ENCODE measurements at regions not wholly inside any gene's neighbourhood (a gene's known extent, or its start where the extent isn't known, plus 50 kb on each side); places are given as distances from the start of the nearest gene placed in this dataset.

GRCh38 chr11:116698080-116698479, 74.7 kb downstream of the BUD13 start:
- Histone ChIP-seq H3K27me3 (no peaks in the 10 kb centered on the region), H3K9me3 (replicated peaks in 1 of 3) (no peaks in the 10 kb centered on the region), H3K36me3 (replicated peaks in 1 of 2) (no peaks in the 10 kb centered on the region), H3K27ac (no peak overlapping the region), H3K4me3 (no peak overlapping the region), H3K4me1 (replicated peaks in 1 of 2) (no peaks in the 10 kb centered on the region)
- peak in 1 of 7 donors; percentile 11 for DNase-seq
- 71 to 100% (median 79%) methylated on average over 1 of the region's 1 CpG for WGBS, 4 donors
- intact Hi-C loops (cut with DNase I): no loop called here
- no peak for TF ChIP-seq CTCF (IDR thresholded peaks at IDR 0.05)
- TF ChIP-seq POLR2A (IDR thresholded peaks at IDR 0.05): no peak

GRCh38 chr11:116697639-116698038, 75.1 kb downstream of the BUD13 start:
- Histone ChIP-seq H3K27ac (no peak overlapping the region), H3K27me3 (no peaks in the 10 kb centered on the region), H3K4me1 (replicated peaks in 1 of 2) (no peaks in the 10 kb centered on the region), H3K36me3 (replicated peaks in 1 of 2) (no peaks in the 10 kb centered on the region), H3K4me3 (no peak overlapping the region), H3K9me3 (replicated peaks in 1 of 3) (no peaks in the 10 kb centered on the region)
- intact Hi-C loops (cut with DNase I): no loop called here
- WGBS, 4 donors: 77 to 88% (median 83%) methylated on average over 6 to 7 of the region's 7 CpGs
- DNase-seq: peak in 1 of 7 donors; percentile 18
- TF ChIP-seq POLR2A (IDR thresholded peaks at IDR 0.05) (no peak), CTCF (IDR thresholded peaks at IDR 0.05) (no peak)

GRCh38 chr11:116697011-116697410, 75.8 kb downstream of the BUD13 start:
- no peak for TF ChIP-seq POLR2A (IDR thresholded peaks at IDR 0.05)
- no peak for TF ChIP-seq CTCF (IDR thresholded peaks at IDR 0.05)
- intact Hi-C loops (cut with DNase I): no loop called here
- WGBS, 4 donors: 76 to 82% (median 80%) methylated on average over 4 of the region's 4 CpGs

GRCh38 chr11:116696381-116696941, 76.3 kb downstream of the BUD13 start:
- no peaks in the 10 kb centered on the region for H3K27me3 ChIP-seq
- no peaks in the 10 kb centered on the region for H3K9me3 ChIP-seq (replicated peaks in 1 of 3)
- H3K27ac ChIP-seq: no peak overlapping the region
- TF ChIP-seq POLR2A (IDR thresholded peaks at IDR 0.05) (no peak), CTCF (IDR thresholded peaks at IDR 0.05) (no peak)
- H3K4me1 ChIP-seq (replicated peaks in 1 of 2): no peaks in the 10 kb centered on the region
- no peak overlapping the region for H3K4me3 ChIP-seq
- intact Hi-C loops (cut with DNase I): no loop called here
- WGBS, 4 donors: 33 to 40% (median 36%) methylated on average over 9 to 11 of the region's 11 CpGs
- H3K36me3 ChIP-seq (replicated peaks in 1 of 2): no peaks in the 10 kb centered on the region
- DNase-seq: peak in 4 of 7 donors; percentile 25 to 39 (median 34)

More at GRCh38 chr11:116697011-116697410, 75.8 kb downstream of the BUD13 start:
- Histone ChIP-seq H3K4me1 (replicated peaks in 1 of 2) (no peaks in the 10 kb centered on the region), H3K9me3 (replicated peaks in 1 of 3) (no peaks in the 10 kb centered on the region), H3K4me3 (no peak overlapping the region), H3K27me3 (no peaks in the 10 kb centered on the region), H3K27ac (no peak overlapping the region), H3K36me3 (replicated peaks in 1 of 2) (no peaks in the 10 kb centered on the region)
- peak in 1 of 7 donors; percentile 13 for DNase-seq
